Upper lobe of left lung (tissue), 4 donors: ENCODE measurements at regions not wholly inside any gene's neighbourhood (a gene's known extent, or its start where the extent isn't known, plus 50 kb on each side); places are given as distances from the start of the nearest gene placed in this dataset.

ENCODE experiments used
- CTCF ChIP-seq, 6 experiments: fragments of 450-650 bp in 4 of 6; fragments of 200-600 bp in 2 of 6; sonication (generic) in 2 of 6; IDR thresholded peaks; one replicate each; pipeline ENCODE4 v1.5.1; 2016 to 2019; ENCODE audit warnings: antibody characterized with exemption in 6 of 6
- EP300 ChIP-seq, 4 donors: sonication (generic); formaldehyde crosslinking; IDR thresholded peaks; one replicate each; pipeline ENCODE4 v1.5.1; 2017; ENCODE audit warnings: antibody characterized with exemption in 4 of 4, control low read depth in 2 of 4
- POLR2A ChIP-seq, 4 donors: fragments of 450-650 bp; IDR thresholded peaks; one replicate each; pipeline ENCODE4 v1.5.1; 2016 to 2017; ENCODE audit warnings: antibody characterized with exemption in 4 of 4, mild to moderate bottlenecking in 2 of 4
- POLR2AphosphoS5 ChIP-seq, 2 donors: sonication (generic); formaldehyde crosslinking; IDR thresholded peaks; one replicate each; pipeline ENCODE4 v1.5.1; 2017; ENCODE audit warnings: antibody characterized with exemption in 2 of 2

- TF ChIP-seq EP300 (IDR thresholded peaks at IDR 0.05) (no peak), POLR2AphosphoS5 (IDR thresholded peaks at IDR 0.05) (no peak), POLR2A (IDR thresholded peaks at IDR 0.05) (no peak), CTCF (IDR thresholded peaks at IDR 0.05) (no peak)
Observed at GRCh38 chr2:8422450-8422800, 259.4 kb upstream of the ID2 start.
